ENCODE measurements at regions not wholly inside any gene's neighbourhood (a gene's known extent, or its start where the extent isn't known, plus 50 kb on each side); places are given as distances from the start of the nearest gene placed in this dataset.

GRCh38 chr9:129275626-129276247 lies 97.7 kb upstream of the IER5L start:
- no peak for DNase-seq (ENCODE audit: low read depth in 4 of 4, low spot score in 1 of 4)

- no peak for DNase-seq (ENCODE audit: low read depth in 4 of 4, low spot score in 1 of 4)
Measured at GRCh38 chr9:129273941-129274684, 96.1 kb upstream of the IER5L start.

- no peak for DNase-seq (ENCODE audit: low read depth in 4 of 4, low spot score in 1 of 4)
Measured at GRCh38 chr9:129273136-129273895, 95.3 kb upstream of the IER5L start.

- no peak for DNase-seq (ENCODE audit: low read depth in 4 of 4, low spot score in 1 of 4)
Measured at GRCh38 chr9:129272348-129273025, 94.4 kb upstream of the IER5L start.

GRCh38 chr9:129270903-129271431 lies 92.9 kb upstream of the IER5L start:
- no peak for DNase-seq (ENCODE audit: low read depth in 4 of 4, low spot score in 1 of 4)

- DNase-seq (ENCODE audit: low read depth in 4 of 4, low spot score in 1 of 4): peak in 2 of 4 experiments; percentile 7 to 26
Measured at GRCh38 chr9:129270205-129270604, 92.1 kb upstream of the IER5L start.

GRCh38 chr9:129267141-129267540 lies 89.1 kb upstream of the IER5L start:
- no peak for DNase-seq (ENCODE audit: low read depth in 4 of 4, low spot score in 1 of 4)

- DNase-seq (ENCODE audit: low read depth in 4 of 4, low spot score in 1 of 4): no peak
Measured at GRCh38 chr9:129266536-129266935, 88.5 kb upstream of the IER5L start.

- DNase-seq (ENCODE audit: low read depth in 4 of 4, low spot score in 1 of 4): no peak
Measured at GRCh38 chr9:129264388-129264787, 86.3 kb upstream of the IER5L start.

GRCh38 chr9:129263836-129264235 lies 85.8 kb upstream of the IER5L start:
- no peak for DNase-seq (ENCODE audit: low read depth in 4 of 4, low spot score in 1 of 4)

- DNase-seq (ENCODE audit: low read depth in 4 of 4, low spot score in 1 of 4): no peak
Measured at GRCh38 chr9:129262261-129262660, 84.2 kb upstream of the IER5L start.

GRCh38 chr9:129259375-129259774 lies 81.3 kb upstream of the IER5L start:
- no peak for DNase-seq (ENCODE audit: low read depth in 4 of 4, low spot score in 1 of 4)

- no peak for DNase-seq (ENCODE audit: low read depth in 4 of 4, low spot score in 1 of 4)
Measured at GRCh38 chr9:129258823-129259301, 80.8 kb upstream of the IER5L start.

GRCh38 chr9:129258124-129258822 lies 80.2 kb upstream of the IER5L start:
- peak; percentile 76 to 92 (median 84) for DNase-seq (ENCODE audit: low read depth in 4 of 4, low spot score in 1 of 4)

- DNase-seq (ENCODE audit: low read depth in 4 of 4, low spot score in 1 of 4): no peak
Measured at GRCh38 chr9:129256959-129257713, 79.1 kb upstream of the IER5L start.

- DNase-seq (ENCODE audit: low read depth in 4 of 4, low spot score in 1 of 4): no peak
Measured at GRCh38 chr9:129254566-129255287, 76.7 kb upstream of the IER5L start.

GRCh38 chr9:129253803-129254381 lies 75.8 kb upstream of the IER5L start:
- no peak for DNase-seq (ENCODE audit: low read depth in 4 of 4, low spot score in 1 of 4)

- no peak for DNase-seq (ENCODE audit: low read depth in 4 of 4, low spot score in 1 of 4)
Measured at GRCh38 chr9:129252937-129253802, 75.1 kb upstream of the IER5L start.

Measured in stimulated activated CD4-positive, alpha-beta T cell treated with anti-CD3 and anti-CD28 coated beads, Interleukin-1b, Interleukin-23, amount 100 ng/mL, for 24 hours (primary cell).